ENCODE measurements at regions not wholly inside any gene's neighbourhood (a gene's known extent, or its start where the extent isn't known, plus 50 kb on each side); places are given as distances from the start of the nearest gene placed in this dataset.

GRCh38 chr5:122638581-122638980 is 136.3 kb upstream of the SNX2 start:
- no peak for DNase-seq (ENCODE audit: low read depth)
- no peak overlapping the region for H3K4me3 ChIP-seq (ENCODE audit: low read depth, low read length)
- TF ChIP-seq CTCF (IDR thresholded peaks at IDR 0.05; ENCODE audit: insufficient read depth, low read depth, low read length, missing control alignments), result no peak

- no peak for TF ChIP-seq CTCF (IDR thresholded peaks at IDR 0.05; ENCODE audit: insufficient read depth, low read depth, low read length, missing control alignments)
- no peak overlapping the region for H3K4me3 ChIP-seq (ENCODE audit: low read depth, low read length)
- no peak for DNase-seq (ENCODE audit: low read depth)
These were observed 135.8 kb upstream of the SNX2 start for GRCh38 chr5:122639033-122639432.

GRCh38 chr5:122639864-122640263 is 135.0 kb upstream of the SNX2 start:
- H3K4me3 ChIP-seq (ENCODE audit: low read depth, low read length), result no peak overlapping the region
- DNase-seq (ENCODE audit: low read depth), result no peak
- no peak for TF ChIP-seq CTCF (IDR thresholded peaks at IDR 0.05; ENCODE audit: insufficient read depth, low read depth, low read length, missing control alignments)

- H3K4me3 ChIP-seq (ENCODE audit: low read depth, low read length), result no peak overlapping the region
- no peak for DNase-seq (ENCODE audit: low read depth)
- TF ChIP-seq CTCF (IDR thresholded peaks at IDR 0.05; ENCODE audit: insufficient read depth, low read depth, low read length, missing control alignments), result no peak
These were observed 125.8 kb upstream of the SNX2 start for GRCh38 chr5:122649080-122649479.

GRCh38 chr5:122653087-122654017 is 121.5 kb upstream of the SNX2 start:
- DNase-seq (ENCODE audit: low read depth), result no peak
- H3K4me3 ChIP-seq (ENCODE audit: low read depth, low read length), result no peak overlapping the region
- no peak for TF ChIP-seq CTCF (IDR thresholded peaks at IDR 0.05; ENCODE audit: insufficient read depth, low read depth, low read length, missing control alignments)

- DNase-seq (ENCODE audit: low read depth), result no peak
- TF ChIP-seq CTCF (IDR thresholded peaks at IDR 0.05; ENCODE audit: insufficient read depth, low read depth, low read length, missing control alignments), result no peak
- no peak overlapping the region for H3K4me3 ChIP-seq (ENCODE audit: low read depth, low read length)
These were observed 118.7 kb upstream of the SNX2 start for GRCh38 chr5:122656160-122656559.

- DNase-seq (ENCODE audit: low read depth), result no peak
- TF ChIP-seq CTCF (IDR thresholded peaks at IDR 0.05; ENCODE audit: insufficient read depth, low read depth, low read length, missing control alignments), result no peak
- H3K4me3 ChIP-seq (ENCODE audit: low read depth, low read length), result no peak overlapping the region
These were observed 118.3 kb upstream of the SNX2 start for GRCh38 chr5:122656577-122656976.

All from GM12865 (cell line).